HG03060 (cell line): ENCODE measurements at regions not wholly inside any gene's neighbourhood (a gene's known extent, or its start where the extent isn't known, plus 50 kb on each side); places are given as distances from the start of the nearest gene placed in this dataset.

ENCODE experiments used
- ATAC-seq: cut with Tn5 transposase; IDR thresholded peaks from one replicate; pipeline ENCODE4 v1.9.1; 2021; ENCODE audit warnings: low read depth, moderate number of reproducible peaks; ENCODE audit not compliant: unreplicated experiment

GRCh38 chr1:72620453-72620852 is 338.1 kb upstream of the NEGR1 start:
- no peak for ATAC-seq

- ATAC-seq, result no peak
Measured at GRCh38 chr1:72606216-72606810, 324.0 kb upstream of the NEGR1 start.

GRCh38 chr1:72601035-72601674 is 318.8 kb upstream of the NEGR1 start:
- ATAC-seq, result no peak

- no peak for ATAC-seq
Measured at GRCh38 chr1:72586023-72586685, 303.8 kb upstream of the NEGR1 start.

- no peak for ATAC-seq
Measured at GRCh38 chr1:72579629-72580028, 297.3 kb upstream of the NEGR1 start.

GRCh38 chr1:72570815-72571214 is 288.5 kb upstream of the NEGR1 start:
- no peak for ATAC-seq

GRCh38 chr1:72568113-72568512 is 285.8 kb upstream of the NEGR1 start:
- ATAC-seq, result peak; percentile 77

GRCh38 chr1:72567521-72567920 is 285.2 kb upstream of the NEGR1 start:
- no peak for ATAC-seq

- ATAC-seq, result no peak
Measured at GRCh38 chr1:72564749-72565148, 282.4 kb upstream of the NEGR1 start.

GRCh38 chr1:72557446-72558049 is 275.2 kb upstream of the NEGR1 start:
- no peak for ATAC-seq

GRCh38 chr1:72547412-72547811 is 265.1 kb upstream of the NEGR1 start:
- ATAC-seq, result no peak

GRCh38 chr1:72540674-72541073 is 258.3 kb upstream of the NEGR1 start:
- no peak for ATAC-seq

GRCh38 chr1:72535470-72535869 is 253.1 kb upstream of the NEGR1 start:
- no peak for ATAC-seq

- ATAC-seq, result no peak
Measured at GRCh38 chr1:72530646-72531045, 248.3 kb upstream of the NEGR1 start.

GRCh38 chr1:72526926-72527325 is 244.6 kb upstream of the NEGR1 start:
- no peak for ATAC-seq

GRCh38 chr1:72524021-72524420 is 241.7 kb upstream of the NEGR1 start:
- no peak for ATAC-seq

- no peak for ATAC-seq
Measured at GRCh38 chr1:72521659-72522058, 239.3 kb upstream of the NEGR1 start.

- ATAC-seq, result no peak
Measured at GRCh38 chr1:72516826-72517225, 234.5 kb upstream of the NEGR1 start.

GRCh38 chr1:72516264-72516663 is 233.9 kb upstream of the NEGR1 start:
- ATAC-seq, result no peak

GRCh38 chr1:72498371-72498770 is 216.0 kb upstream of the NEGR1 start:
- no peak for ATAC-seq

- ATAC-seq, result no peak
Measured at GRCh38 chr1:72489801-72490200, 207.5 kb upstream of the NEGR1 start.

- no peak for ATAC-seq
Measured at GRCh38 chr1:72485801-72486200, 203.5 kb upstream of the NEGR1 start.
